Suprapubic skin (tissue), 4 donors: ENCODE measurements at regions not wholly inside any gene's neighbourhood (a gene's known extent, or its start where the extent isn't known, plus 50 kb on each side); places are given as distances from the start of the nearest gene placed in this dataset.
A peak's percentile ranks its signal among the peaks of the same experiment; 100 is the strongest.
"Not testable (repeated sequence)": the region's sequence is repeated elsewhere in the genome, so short reads cannot be mapped to it uniquely, and the experiment has no call there.

Source experiments
- DNase-seq, 2 donors: peaks; one replicate each; pipeline ENCODE4 v3.0.0-alpha.2; 2019; ENCODE audit warnings: low spot score in 2 of 2
- H3K27ac ChIP-seq: fragments of 200-600 bp; sonication (generic); one replicate; pipeline ENCODE4 v1.5.1; 2019
- H3K27me3 ChIP-seq: fragments of 200-600 bp; sonication (generic); one replicate; pipeline ENCODE4 v1.5.1; 2019
- H3K36me3 ChIP-seq: fragments of 200-600 bp; sonication (generic); one replicate; pipeline ENCODE4 v1.5.1; 2019
- H3K4me1 ChIP-seq: fragments of 200-600 bp; sonication (generic); one replicate; pipeline ENCODE4 v1.5.1; 2019
- H3K4me3 ChIP-seq: fragments of 200-600 bp; sonication (generic); one replicate; pipeline ENCODE4 v1.5.1; 2019; ENCODE audit warnings: mild to moderate bottlenecking
- H3K9me3 ChIP-seq: fragments of 200-600 bp; sonication (generic); one replicate; pipeline ENCODE4 v1.5.1; 2019
- POLR2A ChIP-seq, 2 donors: fragments of 450-650 bp; IDR thresholded peaks; one replicate each; pipeline ENCODE4 v1.6.1; 2017; ENCODE audit warnings: antibody characterized with exemption in 2 of 2, mild to moderate bottlenecking in 2 of 2, moderate library complexity in 2 of 2
- POLR2AphosphoS5 ChIP-seq, 3 donors: sonication (generic); formaldehyde crosslinking; IDR thresholded peaks; one replicate each; pipeline ENCODE4 v1.6.1; 2017; ENCODE audit warnings: antibody characterized with exemption in 3 of 3
- WGBS: methylation state at CpG from one replicate; pipeline ENCODE4 v1.1.5; 2018; 5-methylcytosine and 5-hydroxymethylcytosine counted together
- TF ChIP-seq, protein P1 (sequence below), 2 donors: fragments of 200-600 bp in 1 of 2; fragments of 450-650 bp in 1 of 2; sonication (generic) in 1 of 2; IDR thresholded peaks; one replicate each; pipeline ENCODE4 v1.5.1; 2016 to 2019; ENCODE audit warnings: antibody characterized with exemption in 2 of 2, mild to moderate bottlenecking in 1 of 2, moderate library complexity in 1 of 2

GRCh38 chr9:40991741-40992471 is 136.6 kb downstream of the FOXD4L6 start:
- H3K36me3 ChIP-seq, H3K27me3 ChIP-seq, H3K9me3 ChIP-seq: not testable (repeated sequence)
- peaks cover 29% of the 10 kb centered on the region for H3K4me1 ChIP-seq
- peak overlapping the region; percentile 93 for H3K27ac ChIP-seq
- WGBS, result 8% methylated on average over 54 of the region's 54 CpGs
- H3K4me3 ChIP-seq, result peak overlapping the region; percentile 71
- TF ChIP-seq POLR2AphosphoS5 (IDR thresholded peaks at IDR 0.05) (peak in 1 of 3 donors; percentile 79), POLR2A (IDR thresholded peaks at IDR 0.05) (peak in 1 of 2 donors; percentile 41)
- TF ChIP-seq, protein P1, sequence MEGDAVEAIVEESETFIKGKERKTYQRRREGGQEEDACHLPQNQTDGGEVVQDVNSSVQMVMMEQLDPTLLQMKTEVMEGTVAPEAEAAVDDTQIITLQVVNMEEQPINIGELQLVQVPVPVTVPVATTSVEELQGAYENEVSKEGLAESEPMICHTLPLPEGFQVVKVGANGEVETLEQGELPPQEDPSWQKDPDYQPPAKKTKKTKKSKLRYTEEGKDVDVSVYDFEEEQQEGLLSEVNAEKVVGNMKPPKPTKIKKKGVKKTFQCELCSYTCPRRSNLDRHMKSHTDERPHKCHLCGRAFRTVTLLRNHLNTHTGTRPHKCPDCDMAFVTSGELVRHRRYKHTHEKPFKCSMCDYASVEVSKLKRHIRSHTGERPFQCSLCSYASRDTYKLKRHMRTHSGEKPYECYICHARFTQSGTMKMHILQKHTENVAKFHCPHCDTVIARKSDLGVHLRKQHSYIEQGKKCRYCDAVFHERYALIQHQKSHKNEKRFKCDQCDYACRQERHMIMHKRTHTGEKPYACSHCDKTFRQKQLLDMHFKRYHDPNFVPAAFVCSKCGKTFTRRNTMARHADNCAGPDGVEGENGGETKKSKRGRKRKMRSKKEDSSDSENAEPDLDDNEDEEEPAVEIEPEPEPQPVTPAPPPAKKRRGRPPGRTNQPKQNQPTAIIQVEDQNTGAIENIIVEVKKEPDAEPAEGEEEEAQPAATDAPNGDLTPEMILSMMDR (IDR thresholded peaks at IDR 0.05), result peak; percentile 40 to 98
- DNase-seq, result peak; percentile 99

- Histone ChIP-seq H3K4me1 (peaks cover 24% of the 10 kb centered on the region), H3K27ac (peak overlapping the region; percentile 93), H3K4me3 (peak overlapping the region; percentile 71)
- not testable (repeated sequence) for H3K36me3 ChIP-seq, DNase-seq, H3K9me3 ChIP-seq, H3K27me3 ChIP-seq
- WGBS, result 47% methylated on average over 20 of the region's 20 CpGs
These were observed 137.3 kb downstream of the FOXD4L6 start for GRCh38 chr9:40991100-40991740.

GRCh38 chr9:40986332-40986731 is 142.1 kb downstream of the FOXD4L6 start:
- 80% methylated on average over 2 of the region's 2 CpGs for WGBS
- H3K4me1 ChIP-seq, H3K27me3 ChIP-seq: not testable (repeated sequence)

DNA sequence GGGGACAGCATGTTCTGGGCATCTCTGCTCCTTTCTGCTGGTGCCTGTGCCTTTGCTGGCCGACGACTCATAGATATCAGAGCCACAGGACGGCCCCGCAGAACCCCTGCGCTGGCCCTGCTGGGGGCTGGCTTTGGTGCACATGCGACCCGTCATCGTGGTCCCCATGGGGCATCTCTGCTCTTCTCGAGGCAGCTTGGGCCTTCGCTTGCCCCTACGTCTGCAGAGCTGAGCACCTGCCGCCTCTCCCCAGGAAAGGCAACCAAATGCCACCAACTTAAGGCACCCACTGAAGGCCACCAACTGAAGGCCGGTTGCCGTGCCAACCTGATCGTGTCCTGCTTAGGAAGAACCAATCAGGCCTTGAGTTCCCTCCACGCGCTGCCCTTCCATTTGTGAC is 153.1 kb downstream of the FOXD4L6 start:
- H3K4me3 ChIP-seq, DNase-seq, H3K36me3 ChIP-seq, H3K9me3 ChIP-seq, H3K27ac ChIP-seq, H3K27me3 ChIP-seq, H3K4me1 ChIP-seq: not testable (repeated sequence)
- 98% methylated on average over 17 of the region's 17 CpGs for WGBS

More at GRCh38 chr9:40986332-40986731, 142.1 kb downstream of the FOXD4L6 start:
- not testable (repeated sequence) for DNase-seq, H3K9me3 ChIP-seq, H3K27ac ChIP-seq, H3K4me3 ChIP-seq, H3K36me3 ChIP-seq

GRCh38 chr9:40974912-40975311 is 153.6 kb downstream of the FOXD4L6 start:
- not testable (repeated sequence) for H3K36me3 ChIP-seq, H3K4me3 ChIP-seq, H3K27me3 ChIP-seq, H3K4me1 ChIP-seq, H3K9me3 ChIP-seq, H3K27ac ChIP-seq, DNase-seq
- 88% methylated on average over 8 of the region's 10 CpGs for WGBS

DNA sequence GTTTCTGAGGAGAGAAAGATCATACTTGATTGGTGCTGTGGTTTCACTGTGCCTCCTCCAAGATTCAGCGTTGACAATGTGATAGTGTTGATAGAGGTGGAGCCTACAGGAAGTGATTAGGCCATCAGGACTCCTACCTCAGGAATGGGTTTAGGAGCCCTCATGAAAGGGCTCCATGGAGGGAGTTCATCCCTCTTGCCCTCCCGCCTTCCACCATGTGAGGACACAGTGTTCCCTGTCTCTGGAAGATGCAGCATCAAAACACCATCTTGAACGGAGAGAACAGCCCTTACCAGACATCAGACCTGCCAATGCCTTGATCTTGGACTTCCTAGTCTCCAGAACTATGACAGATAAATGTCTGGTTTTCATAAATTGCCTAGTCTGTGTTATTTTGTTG is 156.7 kb downstream of the FOXD4L6 start:
- H3K36me3 ChIP-seq, H3K9me3 ChIP-seq, H3K27ac ChIP-seq, H3K4me3 ChIP-seq, DNase-seq, H3K27me3 ChIP-seq, H3K4me1 ChIP-seq: not testable (repeated sequence)
- 77% methylated on average over 3 of the region's 3 CpGs for WGBS

- DNase-seq, H3K9me3 ChIP-seq, H3K27ac ChIP-seq, H3K36me3 ChIP-seq, H3K27me3 ChIP-seq, H3K4me3 ChIP-seq, H3K4me1 ChIP-seq: not testable (repeated sequence)
- 61% methylated on average over 5 of the region's 5 CpGs for WGBS
These were observed 158.1 kb downstream of the FOXD4L6 start for GRCh38 chr9:40970340-40970739.

DNA sequence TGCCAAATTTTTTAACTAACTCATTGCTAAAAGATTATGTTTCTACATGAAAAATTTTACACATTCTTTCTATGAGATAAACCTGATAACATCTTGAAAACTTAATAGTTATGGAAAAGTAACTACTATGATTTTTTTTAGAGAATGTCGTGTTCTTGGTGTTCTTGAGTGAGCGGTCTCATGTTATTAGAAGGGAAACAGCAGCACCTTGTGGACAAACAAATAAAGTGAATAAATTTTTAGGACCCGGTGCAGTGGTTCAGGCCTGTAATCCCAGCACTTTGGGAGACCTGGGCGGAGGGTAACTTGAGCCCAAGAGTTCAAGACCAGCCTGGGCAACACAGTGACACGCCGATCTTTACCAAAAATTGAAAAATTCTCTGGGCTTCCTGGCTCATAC is 166.0 kb downstream of the FOXD4L6 start:
- not testable (repeated sequence) for H3K4me3 ChIP-seq, H3K4me1 ChIP-seq, DNase-seq, H3K9me3 ChIP-seq, H3K27ac ChIP-seq, H3K27me3 ChIP-seq, H3K36me3 ChIP-seq
- WGBS, result 58% methylated on average over 2 of the region's 6 CpGs

DNA sequence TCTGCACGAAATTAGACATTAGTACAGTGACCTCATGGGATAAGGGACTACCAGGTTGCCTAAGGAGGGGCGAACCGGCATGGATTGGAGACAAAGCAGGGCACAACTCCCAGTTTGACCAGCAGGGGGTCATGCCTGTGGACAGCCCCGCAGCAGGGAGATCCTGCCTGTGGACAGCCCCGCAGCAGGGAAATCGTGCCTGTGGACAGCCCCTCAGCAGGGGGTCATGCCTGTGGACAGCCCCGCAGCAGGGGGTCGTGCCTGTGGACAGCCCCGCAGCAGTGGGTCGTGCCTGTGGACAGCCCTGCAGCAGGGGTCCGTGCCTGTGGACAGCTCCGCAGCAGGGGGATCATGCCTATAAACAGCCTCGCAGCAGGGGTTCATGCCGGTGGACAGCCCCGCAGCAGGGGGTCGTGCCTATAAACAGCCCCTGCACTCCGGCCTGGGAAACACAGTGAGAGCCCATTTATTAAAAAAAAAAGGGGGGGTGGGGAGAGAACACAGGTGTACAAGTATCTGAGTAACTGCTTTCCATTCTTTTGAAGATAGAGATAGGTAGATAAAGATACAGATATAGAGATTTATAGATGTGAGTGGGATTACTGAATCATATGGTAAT is 176.5 kb downstream of the FOXD4L6 start:
- not testable (repeated sequence) for H3K27ac ChIP-seq, DNase-seq, H3K9me3 ChIP-seq, H3K4me3 ChIP-seq, H3K27me3 ChIP-seq, H3K4me1 ChIP-seq
- WGBS, result 88% methylated on average over 14 of the region's 17 CpGs
- H3K36me3 ChIP-seq, result peaks cover 12% of the 10 kb centered on the region

DNA sequence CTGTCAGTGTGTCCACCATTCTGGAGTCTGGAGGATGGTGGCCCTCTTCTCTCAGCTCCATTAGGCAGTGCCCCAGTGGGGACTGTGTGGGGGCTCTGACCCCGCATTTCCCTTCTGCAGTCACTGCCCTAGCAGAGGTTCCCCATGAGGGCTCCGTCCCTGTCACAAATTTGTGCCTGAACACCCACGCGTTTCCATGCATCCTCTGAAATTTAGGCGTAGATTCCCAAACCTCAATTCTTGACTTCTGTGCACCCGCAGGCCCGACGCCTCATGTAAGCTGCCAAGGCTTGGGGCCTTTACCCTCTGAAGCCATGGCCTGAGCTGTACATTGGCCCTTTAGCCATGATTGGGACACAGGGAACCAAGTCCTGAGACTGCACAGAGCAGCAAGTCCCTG is 182.3 kb downstream of the FOXD4L6 start:
- H3K27me3 ChIP-seq, H3K36me3 ChIP-seq, H3K4me3 ChIP-seq, DNase-seq, H3K4me1 ChIP-seq, H3K9me3 ChIP-seq, H3K27ac ChIP-seq: not testable (repeated sequence)
- WGBS, result 91% methylated on average over 8 of the region's 8 CpGs

DNA sequence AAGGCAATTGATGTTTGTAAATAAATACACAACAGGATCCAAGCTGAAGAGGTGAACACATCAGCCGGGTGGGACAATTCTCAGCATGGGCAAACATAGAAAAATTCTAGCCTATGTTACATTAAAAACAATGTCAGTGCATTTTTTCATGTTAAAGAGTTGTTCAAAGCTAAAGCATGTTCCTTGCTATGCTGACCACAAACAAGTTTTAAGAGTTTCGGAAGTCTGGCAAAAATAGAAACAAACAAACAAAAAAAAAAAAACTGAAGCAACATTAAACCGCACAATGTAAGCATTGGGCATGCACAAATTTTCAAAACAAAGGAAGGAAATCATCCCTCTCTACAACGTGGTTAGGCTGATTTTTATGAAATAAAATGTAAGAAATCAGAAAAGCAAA is 185.8 kb downstream of the FOXD4L6 start:
- WGBS, result 70% methylated on average over 4 of the region's 4 CpGs
- DNase-seq, H3K4me1 ChIP-seq, H3K27ac ChIP-seq, H3K27me3 ChIP-seq, H3K36me3 ChIP-seq, H3K4me3 ChIP-seq: not testable (repeated sequence)
- H3K9me3 ChIP-seq, result peaks cover 14% of the 10 kb centered on the region

DNA sequence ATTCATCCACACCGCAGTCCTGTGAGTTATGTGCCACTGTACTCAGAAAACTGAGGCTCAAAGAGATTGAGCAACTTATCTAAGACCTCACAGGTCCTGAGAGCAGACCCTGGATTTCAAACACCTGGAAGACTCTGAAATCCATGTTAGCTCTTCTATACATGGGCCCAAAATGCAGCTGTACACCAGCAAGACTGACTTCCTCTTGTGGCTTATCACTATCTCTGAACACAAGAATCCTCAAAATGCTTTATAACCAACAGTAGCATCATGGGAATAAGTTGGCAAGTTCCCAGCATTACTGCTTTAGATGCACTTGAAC is 188.6 kb downstream of the FOXD4L6 start:
- WGBS, result 81% methylated on average over 1 of the region's 1 CpG
- H3K9me3 ChIP-seq, result peaks cover 23% of the 10 kb centered on the region
- not testable (repeated sequence) for DNase-seq, H3K27me3 ChIP-seq, H3K36me3 ChIP-seq, H3K4me3 ChIP-seq, H3K27ac ChIP-seq, H3K4me1 ChIP-seq
